GM21576 (cell line): ENCODE measurements at regions not wholly inside any gene's neighbourhood (a gene's known extent, or its start where the extent isn't known, plus 50 kb on each side); places are given as distances from the start of the nearest gene placed in this dataset.

Source experiments
- ATAC-seq: cut with Tn5 transposase; IDR thresholded peaks from one replicate; pipeline ENCODE4 v1.9.1; 2021; ENCODE audit warnings: mild to moderate bottlenecking, moderate library complexity; ENCODE audit not compliant: unreplicated experiment

DNA sequence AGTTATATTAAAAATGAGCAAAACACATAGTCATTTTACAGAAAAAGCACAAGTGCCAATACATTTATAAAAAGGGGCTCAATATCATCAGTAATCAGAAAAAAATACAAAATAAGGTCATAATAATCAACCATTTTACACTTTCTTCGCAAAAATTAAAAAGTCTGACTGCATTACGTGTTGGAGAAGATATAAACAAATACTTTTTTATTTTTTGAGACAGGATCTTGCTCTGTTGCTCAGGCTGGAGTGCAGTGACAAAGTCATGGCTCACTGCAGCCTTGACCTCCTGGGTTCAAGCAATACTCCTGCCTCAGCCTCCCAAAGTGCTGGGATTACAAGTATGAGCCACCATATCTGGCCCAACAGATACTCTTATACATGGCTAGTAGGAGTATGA, 181.5 kb upstream of the DIO3 start:
- ATAC-seq, result no peak

DNA sequence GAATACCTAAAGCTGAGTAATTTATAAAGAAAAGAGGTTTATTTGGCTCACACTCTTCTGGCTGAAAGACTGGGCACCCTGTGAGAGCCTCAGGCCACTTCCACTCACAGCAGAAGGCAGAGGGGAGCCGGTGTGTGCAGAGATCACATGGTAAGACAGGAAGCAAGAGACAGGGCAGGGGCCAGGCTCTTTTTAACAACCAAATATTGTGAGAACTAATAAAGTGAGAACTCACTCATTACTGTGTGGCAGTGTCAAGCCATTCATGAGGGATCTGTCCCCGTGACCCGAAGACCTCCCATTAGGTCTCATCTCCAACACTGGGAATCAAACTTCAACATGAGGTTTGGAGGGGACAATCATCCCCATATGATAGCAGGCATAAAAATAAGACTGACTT, 180.8 kb upstream of the DIO3 start:
- no peak for ATAC-seq

DNA sequence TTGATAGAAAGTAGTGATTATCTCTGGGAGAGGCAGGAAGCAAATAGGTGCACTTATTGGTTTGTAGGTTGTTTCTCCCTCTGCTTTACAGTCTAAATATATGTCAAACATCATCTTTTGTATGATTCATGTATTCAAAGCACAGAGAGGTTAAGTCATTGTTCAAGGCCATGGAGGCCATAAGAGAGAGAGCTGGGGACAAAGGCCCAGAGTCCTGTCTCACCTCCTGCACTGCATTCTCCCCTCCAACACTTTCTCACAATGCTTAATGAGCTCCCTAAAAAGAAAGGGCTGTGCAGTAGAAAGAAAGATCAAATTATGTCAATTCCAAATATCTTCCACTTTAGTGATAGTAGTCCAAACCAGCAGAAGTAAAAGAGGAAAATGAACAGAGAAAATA, 180.4 kb upstream of the DIO3 start:
- ATAC-seq, result no peak

DNA sequence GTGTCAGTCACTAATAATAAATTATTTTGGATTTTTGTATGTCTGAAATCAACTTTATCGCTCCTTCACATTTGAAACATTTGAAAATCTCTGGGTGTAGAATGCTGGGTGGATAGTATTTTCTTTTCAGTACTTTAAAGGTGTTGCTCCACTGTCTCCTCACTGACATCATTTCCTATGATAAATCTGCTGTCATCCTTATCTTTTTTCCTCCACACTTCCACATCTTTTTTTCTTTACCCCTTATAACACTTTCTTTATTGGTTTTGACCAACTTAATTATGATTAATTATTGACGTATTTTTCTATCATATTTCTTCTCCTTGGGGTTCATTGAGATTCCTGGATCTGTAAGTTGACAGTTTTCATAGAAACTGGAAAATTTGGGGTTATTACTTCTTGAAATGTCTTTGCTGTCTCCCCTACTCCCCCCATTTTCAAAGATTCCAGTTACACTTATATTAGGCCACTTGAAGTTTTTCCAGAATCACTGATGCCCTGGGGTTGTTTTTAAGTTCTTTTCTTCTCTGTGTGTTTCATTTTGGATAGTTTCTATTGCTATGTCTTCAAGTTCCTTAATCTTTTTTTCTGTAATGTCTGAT, 177.5 kb upstream of the DIO3 start:
- ATAC-seq, result no peak

DNA sequence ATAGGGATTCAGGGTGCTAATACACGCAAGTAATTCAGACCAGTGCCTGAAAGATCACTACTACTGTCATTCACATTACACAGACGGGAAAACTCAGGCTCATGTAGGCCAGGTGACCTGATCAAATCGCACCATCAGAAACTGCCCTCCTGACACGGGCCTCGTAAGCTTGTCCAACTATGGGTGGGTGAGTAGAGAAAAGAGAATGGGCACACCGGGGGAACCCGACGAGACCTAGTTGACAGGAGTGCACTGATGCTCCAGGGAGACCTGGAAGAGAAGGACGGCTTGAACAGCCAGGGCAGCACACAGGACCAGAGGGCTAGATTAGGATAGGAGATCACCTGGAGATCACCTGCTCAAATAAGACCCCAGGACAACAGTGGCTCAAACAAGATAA, 166.9 kb upstream of the DIO3 start:
- no peak for ATAC-seq

DNA sequence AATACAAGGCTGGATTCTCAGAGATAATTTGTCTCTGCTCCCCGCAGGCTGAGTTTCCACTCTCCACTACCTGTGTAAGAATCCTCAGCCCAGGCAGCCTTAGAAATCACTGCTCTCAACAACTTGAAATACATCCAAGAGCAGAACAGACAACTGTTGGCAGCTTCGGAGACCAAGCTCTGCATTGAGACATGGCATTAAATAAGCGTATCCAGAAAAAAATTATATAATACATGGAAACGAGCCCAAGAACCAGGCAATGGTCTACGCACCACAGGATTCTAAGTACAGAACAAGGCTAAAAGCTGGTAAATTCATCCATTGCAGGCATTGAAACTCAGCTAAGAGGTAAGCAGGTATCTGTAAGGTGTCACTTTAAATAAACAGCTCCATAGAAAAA, 165.5 kb upstream of the DIO3 start:
- no peak for ATAC-seq

DNA sequence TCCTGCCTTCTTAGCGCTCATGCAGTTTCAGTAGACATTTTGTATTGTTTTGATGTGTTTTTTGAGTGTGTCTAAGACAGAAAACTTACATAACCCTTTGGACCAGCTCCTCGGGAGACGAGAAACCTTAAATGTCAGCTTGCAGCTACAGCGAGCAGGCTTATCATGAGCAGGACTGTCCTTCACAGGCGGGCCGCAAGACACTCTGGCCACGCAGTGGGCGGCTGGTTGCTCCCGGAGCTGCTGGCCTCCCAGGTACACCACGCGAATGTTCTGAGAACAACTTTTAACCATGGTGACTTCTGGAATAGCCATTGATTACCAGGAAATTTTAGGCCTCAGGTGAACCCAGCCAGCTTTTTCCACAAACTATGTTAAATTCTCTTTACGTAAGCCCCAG, 164.1 kb upstream of the DIO3 start:
- ATAC-seq, result no peak

DNA sequence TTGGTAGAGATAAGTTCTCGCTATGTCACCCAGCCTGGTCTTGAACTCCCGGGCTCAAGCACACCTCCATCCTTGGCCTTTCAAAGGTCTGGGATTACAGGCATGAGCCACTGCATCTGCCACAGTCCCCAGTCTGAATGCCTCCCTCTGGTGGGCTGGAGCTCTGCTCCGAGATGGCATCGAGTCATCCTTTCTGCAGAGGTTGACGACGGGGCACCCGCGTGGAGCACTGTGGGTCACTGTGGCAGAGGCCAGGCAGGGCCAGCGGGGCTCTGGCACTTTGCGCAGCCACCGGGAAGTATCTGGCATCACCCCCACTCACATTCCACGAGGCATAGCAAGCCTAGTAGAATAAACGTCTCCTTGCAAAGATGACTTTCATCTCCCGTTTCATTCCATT, 163.3 kb upstream of the DIO3 start:
- ATAC-seq, result no peak

DNA sequence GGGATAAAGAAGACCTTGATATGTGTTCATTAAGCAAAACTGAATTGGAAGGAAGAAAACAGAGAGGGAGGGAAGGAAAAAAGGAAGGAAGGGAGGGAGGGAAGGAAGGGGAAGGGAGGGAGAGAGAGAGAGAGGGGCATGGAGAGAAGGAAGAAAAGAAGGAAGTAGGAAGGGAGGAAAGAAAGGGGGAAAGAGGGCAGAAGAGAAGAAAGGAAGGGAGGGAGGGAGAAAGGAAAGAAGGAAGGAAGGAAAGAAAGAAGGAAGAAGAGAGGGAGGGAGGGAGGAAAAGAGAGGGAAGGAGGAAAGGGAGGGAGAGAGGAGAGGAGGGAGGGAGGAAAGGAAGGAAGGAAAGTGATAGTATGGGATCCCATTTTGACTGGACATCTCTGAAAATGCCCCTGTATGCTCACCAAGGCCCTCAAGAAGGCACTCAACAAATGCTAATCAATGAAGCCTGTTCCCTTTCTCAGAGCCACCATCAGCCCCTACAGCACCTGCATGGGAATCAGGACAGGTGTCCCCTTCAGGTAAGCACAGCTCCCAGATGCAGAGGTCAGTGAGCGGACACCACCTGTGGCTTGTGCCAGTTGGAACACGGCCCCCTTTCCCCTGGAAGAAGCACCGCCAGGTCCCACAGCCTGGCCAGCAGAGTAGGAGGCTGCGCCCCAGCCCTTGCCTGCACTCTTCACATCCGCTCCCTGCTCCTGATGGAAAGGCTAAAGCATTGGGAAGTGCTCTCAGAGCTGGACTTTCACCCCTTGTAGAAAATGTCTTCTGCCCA, 161.4 kb upstream of the DIO3 start:
- no peak for ATAC-seq

DNA sequence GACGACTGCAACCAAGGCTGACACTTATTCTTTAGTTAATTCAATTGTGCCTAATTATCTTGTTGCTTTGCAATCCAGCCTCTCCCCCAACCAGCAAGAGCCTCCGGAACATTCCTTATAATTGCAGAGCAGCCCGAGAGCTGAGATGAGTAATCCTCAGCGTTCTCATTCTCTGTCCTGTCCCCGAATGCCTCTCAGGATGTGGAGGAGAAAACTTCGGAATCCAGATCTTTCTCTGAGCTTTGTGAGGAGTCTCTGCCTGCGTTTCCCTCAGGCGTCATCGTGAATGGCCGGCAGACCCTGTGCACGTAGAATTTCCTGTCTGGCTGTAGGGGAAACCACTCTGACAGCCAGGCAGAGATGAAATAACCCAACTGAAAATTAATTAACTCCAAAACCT, 160.5 kb upstream of the DIO3 start:
- ATAC-seq, result no peak

DNA sequence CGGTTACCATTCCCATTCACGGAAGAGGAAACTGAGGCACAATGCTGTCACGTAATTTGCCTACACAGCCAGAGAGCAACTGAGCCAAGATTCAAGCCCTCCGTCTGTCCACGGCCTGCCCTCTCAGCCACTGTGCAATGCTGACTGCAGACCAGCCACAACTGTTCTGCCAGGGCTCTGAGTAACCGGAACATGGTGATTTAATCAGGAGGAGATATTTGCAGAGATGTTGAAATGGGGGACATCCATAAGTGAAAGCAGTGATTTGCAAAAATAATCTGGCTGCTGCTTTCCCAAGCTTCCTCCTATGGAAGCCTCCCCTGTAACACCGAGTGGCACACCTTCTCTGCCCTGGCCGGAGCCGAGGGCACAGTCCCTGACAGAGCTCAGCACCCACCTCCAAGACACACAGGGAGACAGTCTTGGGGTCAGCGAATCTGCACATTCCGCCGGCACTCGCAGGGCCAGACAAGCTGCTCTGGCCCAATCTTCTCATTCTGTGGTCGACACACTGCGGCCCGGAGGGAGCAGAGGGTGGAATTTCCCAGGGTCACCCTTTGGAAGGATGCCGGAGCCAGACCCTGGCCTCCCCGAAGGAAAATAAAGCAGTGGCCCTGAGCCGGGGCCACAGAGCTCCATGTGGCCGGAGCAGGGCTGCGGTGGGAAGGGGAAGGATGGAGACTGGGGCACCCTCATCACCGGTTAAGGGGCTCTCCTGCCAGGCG, 158.2 kb upstream of the DIO3 start:
- no peak for ATAC-seq

DNA sequence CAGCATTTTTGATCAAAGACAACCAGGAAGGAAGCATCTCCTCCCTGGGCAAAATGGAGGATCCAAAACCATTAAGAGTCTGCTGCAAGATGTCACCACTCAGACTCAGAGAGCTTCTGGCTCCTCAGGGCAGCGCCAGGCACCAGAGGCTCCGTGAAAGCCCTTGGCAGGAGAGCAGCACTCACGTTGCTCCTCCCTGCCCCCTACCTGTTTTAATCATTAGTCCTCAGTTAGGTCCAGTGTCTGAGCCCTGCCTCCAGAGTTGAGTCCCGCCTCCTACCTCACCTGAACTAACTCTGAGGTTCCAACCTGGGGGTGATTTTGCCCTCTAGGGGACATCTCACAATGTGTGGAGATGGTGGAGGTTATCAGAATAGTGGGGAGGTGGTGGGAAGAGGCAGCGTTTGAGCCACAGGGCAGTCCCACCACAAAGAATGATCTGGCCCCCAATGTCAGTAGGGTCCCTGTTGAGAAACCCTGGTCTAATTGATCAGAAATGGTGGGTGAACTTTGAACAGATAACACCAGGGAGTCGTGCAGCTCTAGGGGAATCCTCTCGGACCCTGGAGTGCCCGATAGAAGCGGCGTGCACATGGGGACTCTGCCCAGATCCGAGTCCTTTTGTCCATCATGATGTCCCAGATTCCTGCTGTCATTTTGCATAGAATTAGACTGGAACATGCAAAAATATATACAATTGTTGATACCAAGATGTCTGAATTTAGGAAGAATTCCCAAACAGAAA, 156.7 kb upstream of the DIO3 start:
- no peak for ATAC-seq

DNA sequence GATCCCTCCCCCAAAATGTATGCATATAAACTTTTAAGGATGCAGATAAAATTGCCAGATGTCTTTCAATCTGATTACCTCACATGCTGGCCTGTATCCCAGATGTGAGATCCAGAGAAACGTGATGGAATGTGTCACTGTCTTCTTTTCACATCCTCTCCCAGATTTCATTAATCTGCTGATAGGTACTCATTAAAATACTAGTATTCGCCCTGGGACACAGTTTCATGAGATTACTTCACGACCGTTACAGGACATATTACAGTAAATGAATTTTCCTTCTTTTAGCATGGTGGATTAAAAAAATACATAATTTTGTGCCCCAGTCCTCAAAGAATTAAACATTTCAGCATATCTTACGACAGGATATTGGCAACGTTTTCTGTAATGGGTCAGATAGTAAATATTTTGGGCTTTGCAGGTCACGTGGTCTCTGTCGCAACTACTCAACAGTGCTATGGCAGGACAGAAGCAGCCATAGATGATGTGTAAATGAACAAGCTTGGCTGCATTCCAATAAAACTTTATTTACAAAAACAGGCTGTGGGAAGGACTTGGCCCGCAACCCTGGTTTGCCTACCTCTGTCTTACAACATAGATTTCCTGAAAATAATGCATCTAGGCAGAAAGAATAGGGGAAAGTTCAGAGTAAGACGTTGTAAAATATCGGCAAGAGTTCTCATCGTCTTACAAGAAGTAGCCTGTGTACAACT, 156.0 kb upstream of the DIO3 start:
- ATAC-seq, result no peak

DNA sequence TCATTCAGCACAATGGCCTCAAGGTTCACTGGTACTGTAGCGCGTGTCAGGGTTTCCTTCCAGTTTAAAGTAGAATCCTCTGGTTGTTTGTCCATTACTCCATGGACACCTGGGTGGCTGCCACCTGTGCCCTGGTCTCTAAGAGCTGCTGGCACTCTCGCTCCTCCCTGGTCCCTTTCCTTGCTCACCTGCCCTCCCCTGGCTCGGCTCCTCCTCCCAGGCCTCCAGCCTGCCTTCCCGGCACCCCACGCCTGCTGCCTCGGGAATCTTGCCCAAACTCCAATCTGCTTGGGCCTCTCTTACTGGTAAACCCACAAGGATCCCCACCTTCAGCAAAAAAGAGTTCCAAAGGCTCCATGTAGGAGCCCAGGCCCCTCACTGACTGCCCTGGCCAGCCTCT, 154.4 kb upstream of the DIO3 start:
- ATAC-seq, result no peak

DNA sequence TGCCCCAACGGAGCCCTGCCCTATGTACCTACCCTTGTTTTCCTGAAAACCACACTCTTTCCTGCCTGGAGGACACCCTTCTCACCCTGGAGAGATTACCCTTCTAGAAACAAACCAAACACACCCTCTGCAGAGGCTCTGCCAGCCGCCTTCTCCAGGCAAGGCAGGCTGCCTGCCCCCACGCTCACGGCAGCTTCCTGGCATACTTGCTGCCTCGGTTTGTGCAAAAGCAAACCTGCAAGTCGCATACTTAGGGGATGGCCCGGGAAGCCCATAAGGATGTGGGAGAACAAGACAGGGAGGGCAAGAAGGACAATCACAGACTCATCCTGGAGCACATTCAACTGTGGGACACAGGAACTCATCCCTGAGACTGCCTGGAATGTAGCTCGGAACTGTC, 154.0 kb upstream of the DIO3 start:
- ATAC-seq, result no peak

DNA sequence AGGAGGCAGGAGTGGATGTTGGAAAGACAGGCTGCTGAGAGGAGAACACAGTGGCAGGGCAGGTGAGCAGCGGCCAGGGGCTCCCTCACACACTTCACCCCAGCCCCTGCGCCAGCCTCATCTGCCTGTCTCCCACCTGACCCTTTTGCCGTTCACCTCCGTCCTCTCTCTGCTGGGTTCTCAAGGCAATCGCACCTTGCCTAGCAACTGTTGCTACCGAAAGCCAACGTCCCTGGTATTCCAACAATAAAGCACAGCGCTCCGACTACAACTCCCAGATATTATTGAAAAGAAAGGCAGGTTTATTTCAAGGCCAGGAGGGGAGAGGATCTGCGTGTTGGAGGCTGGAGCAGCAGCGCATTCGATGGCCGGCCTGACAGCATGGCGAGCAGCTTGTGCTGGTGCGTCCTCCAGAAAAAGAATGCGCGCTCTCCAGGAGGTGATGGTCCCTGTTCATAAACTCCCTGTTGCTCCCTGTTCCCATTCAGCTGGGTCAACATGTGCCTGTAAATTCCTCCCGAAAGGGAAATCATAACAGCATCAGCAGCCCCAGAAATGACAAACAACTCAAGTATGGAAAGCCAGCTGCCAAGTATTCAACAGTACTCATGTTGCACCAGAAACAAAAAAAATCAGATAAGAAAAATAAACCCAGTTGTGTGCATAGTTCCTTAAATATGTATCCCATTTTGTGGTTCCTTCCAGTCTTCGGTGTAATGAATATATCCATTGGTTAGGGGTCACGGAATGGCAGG, 153.0 kb upstream of the DIO3 start:
- no peak for ATAC-seq

DNA sequence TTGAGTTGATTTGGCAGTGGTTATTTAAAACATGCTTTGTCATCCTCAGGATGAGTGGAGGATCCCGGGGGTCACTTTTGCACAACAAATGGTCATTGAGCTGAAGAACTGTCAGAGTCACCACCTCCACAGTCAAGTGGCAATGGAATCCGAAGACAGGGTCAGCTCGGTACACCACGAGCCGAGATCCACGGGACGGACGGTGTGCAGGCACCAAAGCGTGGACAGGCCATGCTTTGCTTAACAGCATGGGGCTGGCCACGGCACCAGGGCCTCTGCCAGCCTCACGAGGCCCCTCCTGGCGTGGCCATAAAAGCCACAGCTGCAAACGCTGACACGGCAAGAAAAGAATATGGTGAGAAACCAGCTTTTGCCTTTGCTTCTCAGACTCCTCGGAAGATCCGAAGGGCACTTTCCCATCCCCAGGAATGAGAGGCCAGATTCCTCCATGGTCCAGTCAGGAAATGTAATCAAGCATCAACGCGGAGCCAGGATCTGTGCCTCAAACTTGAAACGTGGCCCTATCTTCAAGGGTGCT, 152.2 kb upstream of the DIO3 start:
- ATAC-seq, result no peak

DNA sequence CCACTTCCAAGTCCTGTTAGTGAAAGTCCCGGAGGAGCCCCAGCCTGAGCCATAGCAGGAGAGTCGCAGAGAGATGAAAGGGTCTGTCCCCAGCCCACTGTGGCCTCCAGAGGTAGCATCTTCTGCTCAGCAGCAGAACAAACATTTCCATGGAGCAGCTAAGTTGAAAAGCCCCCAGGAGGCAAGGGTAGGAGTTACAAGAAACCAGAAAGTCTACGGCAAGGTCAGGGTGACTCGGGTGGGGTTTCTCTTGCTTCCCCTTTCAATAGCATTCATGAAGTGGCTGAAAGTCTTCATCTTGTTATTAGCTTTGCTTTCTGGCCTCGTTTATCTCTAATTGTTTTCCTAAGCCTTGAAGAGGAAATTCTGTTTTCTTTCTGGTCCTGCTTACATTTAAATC, 151.2 kb upstream of the DIO3 start:
- no peak for ATAC-seq

DNA sequence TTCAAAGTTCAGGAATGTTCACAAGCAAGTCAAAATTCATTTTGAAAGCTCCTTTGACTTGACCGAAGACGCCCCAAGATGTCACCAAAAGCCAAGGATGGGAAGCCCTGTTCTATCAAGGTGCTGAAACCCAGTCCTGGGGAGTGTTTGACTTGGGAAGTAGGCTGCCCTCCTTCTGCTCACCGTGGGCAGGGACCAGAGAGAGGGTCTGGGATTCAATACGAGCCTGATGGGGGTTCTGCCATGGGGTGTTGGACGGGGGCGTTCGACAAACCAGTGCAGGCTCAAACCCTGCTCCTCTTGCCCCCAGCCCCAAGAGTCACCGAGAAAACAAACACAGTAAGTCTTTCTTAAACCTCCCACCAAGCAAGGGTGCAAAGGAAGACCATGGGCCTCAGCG, 150.1 kb upstream of the DIO3 start:
- ATAC-seq, result no peak

DNA sequence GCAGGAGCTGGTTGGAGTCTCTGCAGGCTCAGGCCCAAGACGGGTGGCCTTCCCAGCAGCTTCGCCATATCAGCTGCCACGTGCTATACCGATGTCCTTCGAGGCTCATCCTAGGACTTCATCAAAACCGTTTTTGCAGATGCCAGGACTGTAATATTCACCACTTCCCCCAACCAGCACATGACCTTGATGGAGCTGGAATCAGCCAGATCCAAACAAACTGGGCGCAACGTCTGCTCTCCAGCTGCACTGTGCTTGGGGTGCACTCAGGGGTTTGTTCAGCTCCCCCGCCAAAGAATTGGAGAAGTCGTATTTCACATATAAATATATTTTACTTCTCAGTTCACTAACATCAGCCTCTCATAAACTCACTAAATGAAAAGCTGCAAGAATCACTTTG, 149.5 kb upstream of the DIO3 start:
- ATAC-seq, result no peak
